ENCODE measurements at regions not wholly inside any gene's neighbourhood (a gene's known extent, or its start where the extent isn't known, plus 50 kb on each side); places are given as distances from the start of the nearest gene placed in this dataset.

DNA sequence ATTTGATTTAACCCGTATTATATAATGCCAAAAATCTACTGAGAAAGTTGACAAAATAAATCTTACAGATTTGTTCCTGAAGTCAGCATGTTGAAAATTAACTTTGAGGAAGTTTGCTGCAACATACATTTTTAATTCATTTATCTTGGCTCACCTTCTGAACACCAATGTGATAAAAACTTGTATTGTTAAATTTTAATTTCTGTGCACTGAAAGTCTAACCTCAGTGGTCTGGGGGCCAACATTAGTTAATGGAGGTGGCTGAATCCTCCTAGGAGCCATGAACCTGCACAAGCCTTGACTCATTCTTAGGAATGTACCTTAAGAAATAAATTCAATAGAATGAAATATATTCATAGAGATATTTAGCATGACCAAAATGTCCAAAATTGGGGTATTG is 95.3 kb downstream of the ADSS2 start:
- H3K27me3 ChIP-seq (replicated peaks; ENCODE audit: insufficient read depth): no peaks in the 10 kb centered on the region
- H3K4me1 ChIP-seq (replicated peaks): no peaks in the 10 kb centered on the region
- no peaks in the 10 kb centered on the region for H3K9me3 ChIP-seq
- no peak overlapping the region for H3K4me3 ChIP-seq
- TF ChIP-seq CTCF (IDR thresholded peaks at IDR 0.05) (no peak), POLR2AphosphoS5 (IDR thresholded peaks at IDR 0.05) (no peak), POLR2A (IDR thresholded peaks at IDR 0.05) (no peak)
- 83% methylated on average over 1 of the region's 1 CpG for whole genome bisulfite sequencing
- H3K27ac ChIP-seq: no peak overlapping the region
- DNase-seq (ENCODE audit: low spot score): no peak
- H3K36me3 ChIP-seq: no peaks in the 10 kb centered on the region
- intact Hi-C loops (cut with DNase I): no loop called here

Data from prostate gland (tissue), 2 donors.